Adipocyte (in vitro differentiated cells): ENCODE measurements at regions not wholly inside any gene's neighbourhood (a gene's known extent, or its start where the extent isn't known, plus 50 kb on each side); places are given as distances from the start of the nearest gene placed in this dataset.

Experiments
- DNase-seq: peaks from one replicate; pipeline ENCODE4 v3.0.0-alpha.2; 2015; ENCODE audit warnings: low read depth
- H3K27me3 ChIP-seq: replicated peaks from 2 replicates; pipeline ENCODE4 v1.7.0; 2013; ENCODE audit warnings: mild to moderate bottlenecking, low read length, moderate library complexity; ENCODE audit not compliant: control insufficient read depth, insufficient read depth
- H3K36me3 ChIP-seq: 2 replicates; pipeline ENCODE4 v1.7.0; 2013; ENCODE audit warnings: low read length, mild to moderate bottlenecking, moderate library complexity; ENCODE audit not compliant: control insufficient read depth, insufficient read depth, severe bottlenecking
- H3K4me1 ChIP-seq: 2 replicates; pipeline ENCODE4 v1.7.0; 2013; ENCODE audit warnings: mild to moderate bottlenecking, low read length, moderate library complexity; ENCODE audit not compliant: control insufficient read depth, insufficient read depth
- H3K4me3 ChIP-seq: 2 replicates; pipeline ENCODE4 v1.7.0; 2013; ENCODE audit warnings: mild to moderate bottlenecking, low read length, moderate library complexity
- H3K9ac ChIP-seq: 2 replicates; pipeline ENCODE4 v1.7.0; 2013; ENCODE audit warnings: mild to moderate bottlenecking, low read length, moderate library complexity
- H3K9me3 ChIP-seq: 2 replicates; pipeline ENCODE4 v1.7.0; 2013; ENCODE audit warnings: mild to moderate bottlenecking, low read length, moderate library complexity; ENCODE audit not compliant: control insufficient read depth

- Histone ChIP-seq H3K36me3 (no peaks in the 10 kb centered on the region), H3K9me3 (peaks cover 8% of the 10 kb centered on the region), H3K4me1 (no peaks in the 10 kb centered on the region), H3K9ac (no peak overlapping the region), H3K27me3 (no peaks in the 10 kb centered on the region), H3K4me3 (no peak overlapping the region)
- no peak for DNase-seq
Measured at GRCh38 chr1:4027492-4028138, 127.5 kb upstream of the C1orf174 start.

- DNase-seq: no peak
- Histone ChIP-seq H3K9ac (no peak overlapping the region), H3K36me3 (no peaks in the 10 kb centered on the region), H3K27me3 (no peaks in the 10 kb centered on the region), H3K4me1 (no peaks in the 10 kb centered on the region), H3K4me3 (no peak overlapping the region), H3K9me3 (peaks cover 8% of the 10 kb centered on the region)
Measured at GRCh38 chr1:4028139-4028501, 128.0 kb upstream of the C1orf174 start.

- H3K4me3 ChIP-seq: no peak overlapping the region
- H3K36me3 ChIP-seq: no peaks in the 10 kb centered on the region
- H3K9me3 ChIP-seq: peaks cover 8% of the 10 kb centered on the region
- H3K4me1 ChIP-seq: no peaks in the 10 kb centered on the region
- no peak overlapping the region for H3K9ac ChIP-seq
- no peak for DNase-seq
- no peaks in the 10 kb centered on the region for H3K27me3 ChIP-seq
Measured at GRCh38 chr1:4029376-4029775, 129.3 kb upstream of the C1orf174 start.

DNA sequence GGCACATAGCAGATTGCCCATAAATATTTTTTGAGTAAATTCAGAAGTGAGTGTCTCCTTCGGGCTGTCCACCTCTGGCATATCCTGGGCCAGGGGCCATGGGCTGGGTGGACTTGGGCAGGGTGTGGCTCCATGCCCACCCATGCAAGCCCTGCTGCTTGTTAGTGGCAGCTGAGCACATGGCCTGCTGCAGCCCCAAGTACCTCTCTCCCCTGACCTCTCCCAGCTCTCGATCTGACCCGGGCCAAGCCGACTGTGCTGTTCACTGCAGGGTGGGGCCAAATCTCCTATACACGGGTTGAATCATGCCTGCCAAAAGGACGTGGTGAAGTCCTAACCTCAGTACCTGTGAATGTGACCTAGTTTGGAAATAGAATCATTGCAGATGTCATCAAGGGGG is 132.5 kb upstream of the C1orf174 start:
- Histone ChIP-seq H3K27me3 (no peaks in the 10 kb centered on the region), H3K36me3 (no peaks in the 10 kb centered on the region), H3K9ac (no peak overlapping the region), H3K9me3 (peaks cover 8% of the 10 kb centered on the region), H3K4me1 (no peaks in the 10 kb centered on the region), H3K4me3 (no peak overlapping the region)
- DNase-seq: no peak

- H3K27me3 ChIP-seq: no peaks in the 10 kb centered on the region
- no peak overlapping the region for H3K9ac ChIP-seq
- H3K9me3 ChIP-seq: peaks cover 8% of the 10 kb centered on the region
- no peak for DNase-seq
- no peak overlapping the region for H3K4me3 ChIP-seq
- no peaks in the 10 kb centered on the region for H3K36me3 ChIP-seq
- H3K4me1 ChIP-seq: no peaks in the 10 kb centered on the region
Measured at GRCh38 chr1:4033129-4033676, 133.1 kb upstream of the C1orf174 start.

- DNase-seq: no peak
- peaks cover 8% of the 10 kb centered on the region for H3K9me3 ChIP-seq
Measured at GRCh38 chr1:4033713-4034112, 133.6 kb upstream of the C1orf174 start.

DNA sequence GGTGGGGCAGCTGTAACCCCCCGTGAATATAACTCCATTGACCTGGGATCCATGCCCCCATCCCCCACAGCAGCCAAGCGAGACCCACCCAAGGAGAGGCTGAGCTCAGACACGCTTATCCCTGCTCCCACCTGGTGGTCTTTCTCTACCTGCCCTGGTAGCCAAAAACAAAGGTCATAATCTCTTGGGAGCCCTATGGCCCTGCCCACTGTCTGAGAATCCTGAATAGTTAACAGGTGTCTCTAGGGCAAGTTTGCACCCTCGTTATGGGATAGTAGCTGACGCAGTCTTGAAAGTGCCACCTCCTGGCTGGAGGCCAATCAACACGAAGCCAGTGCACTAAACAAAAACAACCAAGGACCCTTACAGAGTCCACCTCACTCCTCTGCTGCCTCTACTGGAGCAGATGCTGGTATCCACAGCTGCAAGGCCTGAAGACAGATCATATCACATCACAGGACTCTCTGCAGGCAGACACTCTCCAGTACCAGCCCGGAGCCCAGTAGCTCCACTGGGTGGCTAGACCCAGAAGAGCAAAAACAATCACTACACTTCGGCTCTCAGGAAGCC is 134.3 kb upstream of the C1orf174 start:
- Histone ChIP-seq H3K9me3 (peaks cover 8% of the 10 kb centered on the region), H3K36me3 (no peaks in the 10 kb centered on the region)
- no peak for DNase-seq

More at GRCh38 chr1:4033713-4034112, 133.6 kb upstream of the C1orf174 start:
- Histone ChIP-seq H3K36me3 (no peaks in the 10 kb centered on the region), H3K4me3 (no peak overlapping the region), H3K4me1 (no peaks in the 10 kb centered on the region), H3K9ac (no peak overlapping the region), H3K27me3 (no peaks in the 10 kb centered on the region)

GRCh38 chr1:4044967-4045366 is 144.9 kb upstream of the C1orf174 start:
- Histone ChIP-seq H3K9ac (no peak overlapping the region), H3K9me3 (no peaks in the 10 kb centered on the region), H3K4me3 (no peak overlapping the region), H3K36me3 (no peaks in the 10 kb centered on the region), H3K4me1 (no peaks in the 10 kb centered on the region), H3K27me3 (peaks cover 4% of the 10 kb centered on the region)
- DNase-seq: no peak

More for the DNA sequence above, 134.3 kb upstream of the C1orf174 start:
- H3K4me3 ChIP-seq: no peak overlapping the region
- H3K9ac ChIP-seq: no peak overlapping the region
- no peaks in the 10 kb centered on the region for H3K27me3 ChIP-seq
- no peaks in the 10 kb centered on the region for H3K4me1 ChIP-seq

- H3K9me3 ChIP-seq: no peaks in the 10 kb centered on the region
- H3K36me3 ChIP-seq: no peaks in the 10 kb centered on the region
- H3K9ac ChIP-seq: no peak overlapping the region
- peaks cover 4% of the 10 kb centered on the region for H3K27me3 ChIP-seq
- no peaks in the 10 kb centered on the region for H3K4me1 ChIP-seq
- no peak overlapping the region for H3K4me3 ChIP-seq
- DNase-seq: no peak
Measured at GRCh38 chr1:4045397-4046010, 145.4 kb upstream of the C1orf174 start.

DNA sequence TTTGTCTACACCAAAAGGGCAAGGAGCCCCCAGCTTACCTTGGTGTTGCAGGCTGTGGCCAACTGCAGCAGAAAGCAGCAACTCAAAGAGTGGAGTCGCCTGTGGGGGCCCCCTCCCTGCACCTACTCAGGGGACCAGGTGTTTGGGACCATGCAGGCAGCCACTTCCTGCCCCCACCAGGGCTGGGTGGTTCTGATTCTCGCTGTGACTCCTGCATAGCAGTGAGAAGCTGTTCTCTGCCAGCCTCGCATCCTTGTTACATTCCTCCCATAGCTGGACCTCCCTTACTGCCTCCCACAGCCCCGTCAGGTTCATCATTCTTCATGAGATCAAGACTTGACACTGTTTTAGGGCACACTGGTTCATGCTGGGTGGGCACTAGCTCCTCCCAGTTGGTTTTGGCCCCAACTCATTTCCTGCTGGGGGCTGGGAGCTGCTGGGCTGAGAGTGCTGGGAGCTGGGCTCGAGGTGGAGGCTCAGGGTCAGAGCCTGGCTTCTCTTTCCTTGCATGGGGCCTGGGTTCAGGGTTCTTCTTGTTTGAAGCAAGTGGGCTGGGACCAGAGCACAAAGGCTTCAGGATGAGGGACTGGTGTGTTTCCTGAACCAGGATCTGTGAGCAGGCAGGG is 146.9 kb upstream of the C1orf174 start:
- H3K4me3 ChIP-seq: no peak overlapping the region
- no peaks in the 10 kb centered on the region for H3K4me1 ChIP-seq
- H3K9me3 ChIP-seq: no peaks in the 10 kb centered on the region
- no peaks in the 10 kb centered on the region for H3K36me3 ChIP-seq
- no peak for DNase-seq
- H3K27me3 ChIP-seq: peaks cover 4% of the 10 kb centered on the region
- H3K9ac ChIP-seq: no peak overlapping the region

DNA sequence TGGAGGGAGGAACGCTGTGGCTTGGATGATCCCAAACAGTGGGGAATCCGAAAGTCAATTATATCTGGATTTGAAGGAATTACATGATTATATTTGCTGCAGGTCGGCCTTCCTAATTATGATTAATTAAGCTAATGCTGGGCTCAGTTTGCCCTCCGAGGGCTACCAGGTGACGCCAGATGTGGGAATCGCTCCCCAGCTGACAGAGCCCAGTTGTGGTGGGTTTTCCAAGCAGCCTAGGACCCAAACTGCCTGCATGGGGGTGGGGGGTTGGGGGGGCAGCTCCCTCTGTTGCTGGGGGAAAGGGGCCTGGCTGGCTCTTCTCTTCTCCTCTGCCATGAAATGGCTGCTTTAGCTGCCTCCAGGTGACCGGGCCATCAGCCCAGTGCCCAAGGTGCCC is 147.6 kb upstream of the C1orf174 start:
- H3K9me3 ChIP-seq: no peaks in the 10 kb centered on the region
- H3K4me1 ChIP-seq: no peaks in the 10 kb centered on the region
- H3K36me3 ChIP-seq: no peaks in the 10 kb centered on the region
- H3K27me3 ChIP-seq: peaks cover 4% of the 10 kb centered on the region
- H3K4me3 ChIP-seq: no peak overlapping the region
- DNase-seq: no peak
- H3K9ac ChIP-seq: no peak overlapping the region
